Raji (cell line): ENCODE measurements at regions not wholly inside any gene's neighbourhood (a gene's known extent, or its start where the extent isn't known, plus 50 kb on each side); places are given as distances from the start of the nearest gene placed in this dataset.

Experiments
- POLR2A ChIP-seq: IDR thresholded peaks from 2 replicates; pipeline ENCODE4 v1.6.1; 2011; ENCODE audit warnings: low read depth, low read length, control low read depth; ENCODE audit not compliant: insufficient read depth

- no peak for TF ChIP-seq POLR2A
Measured at GRCh38 chr10:21314906-21315644, 210.4 kb downstream of the SKIDA1 start.

- no peak for TF ChIP-seq POLR2A
Measured at GRCh38 chr10:21314111-21314626, 211.3 kb downstream of the SKIDA1 start.

- no peak for TF ChIP-seq POLR2A
Measured at GRCh38 chr10:21313691-21314090, 211.8 kb downstream of the SKIDA1 start.

GRCh38 chr10:21311426-21311825 lies 214.1 kb downstream of the SKIDA1 start:
- no peak for TF ChIP-seq POLR2A

- TF ChIP-seq POLR2A = no peak
Measured at GRCh38 chr10:21309427-21309826, 216.1 kb downstream of the SKIDA1 start.

- TF ChIP-seq POLR2A = no peak
Measured at GRCh38 chr10:21308946-21309345, 216.5 kb downstream of the SKIDA1 start.

GRCh38 chr10:21308018-21308417 lies 217.5 kb downstream of the SKIDA1 start:
- TF ChIP-seq POLR2A = no peak

- TF ChIP-seq POLR2A = no peak
Measured at GRCh38 chr10:21304608-21305007, 220.9 kb downstream of the SKIDA1 start.

GRCh38 chr10:21304198-21304597 lies 221.3 kb downstream of the SKIDA1 start:
- TF ChIP-seq POLR2A = no peak

- no peak for TF ChIP-seq POLR2A
Measured at GRCh38 chr10:21300551-21300950, 224.9 kb downstream of the SKIDA1 start.

GRCh38 chr10:21299330-21299729 lies 226.2 kb downstream of the SKIDA1 start:
- no peak for TF ChIP-seq POLR2A

GRCh38 chr10:21298701-21299100 lies 226.8 kb downstream of the SKIDA1 start:
- no peak for TF ChIP-seq POLR2A

- TF ChIP-seq POLR2A = no peak
Measured at GRCh38 chr10:21297603-21298383, 227.7 kb downstream of the SKIDA1 start.

- TF ChIP-seq POLR2A = no peak
Measured at GRCh38 chr10:21296575-21297355, 228.7 kb downstream of the SKIDA1 start.
